SK-N-SH treated with all-trans-retinoic acid at 6 μM for 48 hours (cell line): ENCODE measurements at regions not wholly inside any gene's neighbourhood (a gene's known extent, or its start where the extent isn't known, plus 50 kb on each side); places are given as distances from the start of the nearest gene placed in this dataset.

ENCODE experiments used
- ATAC-seq: fragments of 200-7000 bp; cut with Tn5 transposase; 3 replicates; pipeline ENCODE4 v1.9.1; 2020; ENCODE audit warnings: mild to moderate bottlenecking, moderate library complexity
- ARNTL ChIP-seq: fragments of 450-650 bp; formaldehyde crosslinking; IDR thresholded peaks from 2 replicates; pipeline ENCODE4 v1.5.0; 2020; ENCODE audit warnings: low read depth, mild to moderate bottlenecking, moderate library complexity, borderline replicate concordance
- BACH2 ChIP-seq: fragments of 250-450 bp; sonication (Bioruptor Pico); IDR thresholded peaks from 2 replicates; pipeline ENCODE4 v1.9.0; 2021; ENCODE audit warnings: mild to moderate bottlenecking, borderline replicate concordance
- CSDC2 ChIP-seq: fragments of 250-450 bp; sonication (Bioruptor Pico); IDR thresholded peaks from 2 replicates; pipeline ENCODE4 v1.5.0; 2020; ENCODE audit warnings: mild to moderate bottlenecking, moderate library complexity
- CSRNP3 ChIP-seq: fragments of 250-450 bp; sonication (Bioruptor Pico); IDR thresholded peaks from 2 replicates; pipeline ENCODE4 v1.5.1; 2021; ENCODE audit warnings: mild to moderate bottlenecking, moderate library complexity
- ESRRG ChIP-seq: fragments of 250-450 bp; sonication (Bioruptor Pico); IDR thresholded peaks from 2 replicates; pipeline ENCODE4 v1.6.1; 2021; ENCODE audit warnings: mild to moderate bottlenecking
- OSR1 ChIP-seq: fragments of 250-450 bp; sonication (Bioruptor Pico); IDR thresholded peaks from 2 replicates; pipeline ENCODE4 v1.8.0; 2022; ENCODE audit warnings: moderate library complexity, mild to moderate bottlenecking, inconsistent platforms
- PATZ1 ChIP-seq: fragments of 250-450 bp; sonication (Bioruptor Pico); IDR thresholded peaks from 2 replicates; pipeline ENCODE4 v1.8.0; 2020; ENCODE audit warnings: mild to moderate bottlenecking, moderate library complexity, borderline replicate concordance
- POU6F1 ChIP-seq: fragments of 250-450 bp; sonication (Bioruptor Pico); IDR thresholded peaks from 2 replicates; pipeline ENCODE4 v1.8.0; 2021; ENCODE audit warnings: low read depth, mild to moderate bottlenecking, moderate library complexity, borderline replicate concordance
- RARB ChIP-seq: fragments of 250-450 bp; sonication (Bioruptor Pico); IDR thresholded peaks from 2 replicates; pipeline ENCODE4 v1.8.0; 2021; ENCODE audit warnings: mild to moderate bottlenecking, moderate library complexity
- SNAI2 ChIP-seq: fragments of 250-450 bp; sonication (Bioruptor Pico); IDR thresholded peaks from 2 replicates; pipeline ENCODE4 v1.5.0; 2020; ENCODE audit warnings: mild to moderate bottlenecking, moderate library complexity
- TCF4 ChIP-seq: fragments of 250-450 bp; sonication (Bioruptor Pico); IDR thresholded peaks from 2 replicates; pipeline ENCODE4 v1.8.0; 2021; ENCODE audit warnings: mild to moderate bottlenecking, moderate library complexity, borderline replicate concordance
- TOX ChIP-seq: fragments of 250-450 bp; sonication (Bioruptor Pico); IDR thresholded peaks from 2 replicates; pipeline ENCODE4 v1.8.0; 2021; ENCODE audit warnings: mild to moderate bottlenecking, moderate library complexity, borderline replicate concordance
- TSHZ2 ChIP-seq: fragments of 250-450 bp; sonication (Bioruptor Pico); IDR thresholded peaks from 2 replicates; pipeline ENCODE4 v1.5.0; 2020; ENCODE audit warnings: mild to moderate bottlenecking, moderate library complexity
- ZC3H10 ChIP-seq: fragments of 250-450 bp; sonication (Bioruptor Pico); IDR thresholded peaks from 2 replicates; pipeline ENCODE4 v1.5.1; 2021; ENCODE audit warnings: mild to moderate bottlenecking, moderate library complexity
- ZFP3 ChIP-seq: fragments of 250-450 bp; sonication (Bioruptor Pico); IDR thresholded peaks from 2 replicates; pipeline ENCODE4 v1.5.0; 2020; ENCODE audit warnings: mild to moderate bottlenecking, moderate library complexity
- ZFP30 ChIP-seq: fragments of 450-650 bp; formaldehyde crosslinking; IDR thresholded peaks from 2 replicates; pipeline ENCODE4 v1.5.0; 2022; ENCODE audit warnings: mild to moderate bottlenecking, moderate library complexity
- ZNF565 ChIP-seq: fragments of 450-650 bp; formaldehyde crosslinking; conservative IDR thresholded peaks from 2 replicates; pipeline ENCODE4 v1.5.0; 2020; ENCODE audit warnings: low read depth, mild to moderate bottlenecking, moderate library complexity

GRCh38 chr10:35765996-35766395 lies 123.9 kb upstream of the FZD8 start:
- ATAC-seq, result no peak
- TF ChIP-seq CSDC2 (CRISPR knock-in tag) (no peak), ARNTL (no peak), OSR1 (CRISPR knock-in tag) (no peak), TOX (CRISPR knock-in tag) (no peak), POU6F1 (CRISPR knock-in tag) (no peak), TCF4 (CRISPR knock-in tag) (no peak), ZFP3 (no peak), TSHZ2 (CRISPR knock-in tag) (no peak), RARB (CRISPR knock-in tag) (no peak)

GRCh38 chr10:35765066-35765527 lies 123.0 kb upstream of the FZD8 start:
- no peak for ATAC-seq
- TF ChIP-seq CSRNP3 (CRISPR knock-in tag) (no peak), TOX (CRISPR knock-in tag) (no peak), ZFP30 (CRISPR knock-in tag) (no peak), RARB (CRISPR knock-in tag) (no peak)

GRCh38 chr10:35762311-35763030 lies 120.4 kb upstream of the FZD8 start:
- no peak for ATAC-seq

GRCh38 chr10:35758076-35758475 lies 116.0 kb upstream of the FZD8 start:
- no peak for TF ChIP-seq CSRNP3 (CRISPR knock-in tag)
- no peak for ATAC-seq

More at GRCh38 chr10:35762311-35763030, 120.4 kb upstream of the FZD8 start:
- TF ChIP-seq ZC3H10 (CRISPR knock-in tag), result no peak
- TF ChIP-seq ESRRG (CRISPR knock-in tag), result no peak
- no peak for TF ChIP-seq PATZ1 (CRISPR knock-in tag)

- ATAC-seq, result no peak
- TF ChIP-seq ZFP3, result no peak
- no peak for TF ChIP-seq POU6F1 (CRISPR knock-in tag)
- TF ChIP-seq ZFP30 (CRISPR knock-in tag), result no peak
- no peak for TF ChIP-seq ZC3H10 (CRISPR knock-in tag)
- TF ChIP-seq PATZ1 (CRISPR knock-in tag), result no peak
- no peak for TF ChIP-seq BACH2 (CRISPR knock-in tag)
- TF ChIP-seq ESRRG (CRISPR knock-in tag), result no peak
- TF ChIP-seq CSRNP3 (CRISPR knock-in tag), result no peak
- TF ChIP-seq SNAI2 (CRISPR knock-in tag), result no peak
- no peak for TF ChIP-seq TOX (CRISPR knock-in tag)
- no peak for TF ChIP-seq ZNF565
- no peak for TF ChIP-seq CSDC2 (CRISPR knock-in tag)
- no peak for TF ChIP-seq OSR1 (CRISPR knock-in tag)
Measured at GRCh38 chr10:35754519-35754918, 112.4 kb upstream of the FZD8 start.
